ENCODE measurements at regions not wholly inside any gene's neighbourhood (a gene's known extent, or its start where the extent isn't known, plus 50 kb on each side); places are given as distances from the start of the nearest gene placed in this dataset.

GRCh38 chr20:48049641-48050040, 264.4 kb upstream of the SULF2 start:
- intact Hi-C loops (cut with DNase I) = no loop called here
- TF ChIP-seq, protein P1, sequence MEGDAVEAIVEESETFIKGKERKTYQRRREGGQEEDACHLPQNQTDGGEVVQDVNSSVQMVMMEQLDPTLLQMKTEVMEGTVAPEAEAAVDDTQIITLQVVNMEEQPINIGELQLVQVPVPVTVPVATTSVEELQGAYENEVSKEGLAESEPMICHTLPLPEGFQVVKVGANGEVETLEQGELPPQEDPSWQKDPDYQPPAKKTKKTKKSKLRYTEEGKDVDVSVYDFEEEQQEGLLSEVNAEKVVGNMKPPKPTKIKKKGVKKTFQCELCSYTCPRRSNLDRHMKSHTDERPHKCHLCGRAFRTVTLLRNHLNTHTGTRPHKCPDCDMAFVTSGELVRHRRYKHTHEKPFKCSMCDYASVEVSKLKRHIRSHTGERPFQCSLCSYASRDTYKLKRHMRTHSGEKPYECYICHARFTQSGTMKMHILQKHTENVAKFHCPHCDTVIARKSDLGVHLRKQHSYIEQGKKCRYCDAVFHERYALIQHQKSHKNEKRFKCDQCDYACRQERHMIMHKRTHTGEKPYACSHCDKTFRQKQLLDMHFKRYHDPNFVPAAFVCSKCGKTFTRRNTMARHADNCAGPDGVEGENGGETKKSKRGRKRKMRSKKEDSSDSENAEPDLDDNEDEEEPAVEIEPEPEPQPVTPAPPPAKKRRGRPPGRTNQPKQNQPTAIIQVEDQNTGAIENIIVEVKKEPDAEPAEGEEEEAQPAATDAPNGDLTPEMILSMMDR (IDR thresholded peaks at IDR 0.05; ENCODE audit: borderline replicate concordance, extremely low read depth, insufficient read depth) = no peak
- Histone ChIP-seq H3K9me3 (ENCODE audit: control insufficient read depth in 2 of 3, insufficient read depth in 1 of 3, low read length in 3 of 3) (no peaks in the 10 kb centered on the region), H3K4me1 (ENCODE audit: control insufficient read depth in 2 of 3, insufficient read depth in 2 of 3, low read depth in 1 of 3, low read length in 3 of 3) (no peaks in the 10 kb centered on the region), H3K9ac (ENCODE audit: low read length in 3 of 3) (no peak overlapping the region), H3K27ac (ENCODE audit: low read depth in 2 of 2, low read length in 2 of 2) (no peak overlapping the region), H3K4me3 (ENCODE audit: low read length in 3 of 3) (no peak overlapping the region), H3K27me3 (ENCODE audit: control insufficient read depth, insufficient read depth, low read length) (no peaks in the 10 kb centered on the region), H3K36me3 (ENCODE audit: control insufficient read depth in 2 of 3, insufficient read depth in 3 of 3, low read length in 3 of 3) (no peaks in the 10 kb centered on the region)
- no peak for FAIRE-seq
- DNase-seq = peak in 2 of 5 donors; percentile 34 to 62

DNA sequence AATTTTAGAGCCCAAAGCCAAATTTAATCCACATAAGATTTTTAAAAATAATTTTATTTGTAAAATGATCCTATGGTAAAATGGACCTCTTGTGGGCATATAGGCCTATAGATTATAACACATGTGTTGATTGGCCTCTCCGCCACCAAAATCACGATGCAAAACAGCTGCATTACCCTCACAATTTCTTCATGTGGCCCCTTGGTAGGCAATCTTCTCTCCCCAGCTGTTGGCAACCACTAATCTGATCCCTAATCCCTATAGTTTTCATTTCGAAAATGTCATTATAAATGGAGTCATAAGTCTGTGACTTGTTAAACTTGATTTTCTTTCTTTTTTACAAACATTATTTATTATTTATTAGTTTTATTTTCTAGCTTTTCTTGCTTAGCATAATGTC, 263.9 kb upstream of the SULF2 start:
- FAIRE-seq = no peak
- TF ChIP-seq, protein P1 (IDR thresholded peaks at IDR 0.05; ENCODE audit: borderline replicate concordance, extremely low read depth, insufficient read depth) = no peak

GRCh38 chr20:48047447-48047846, 262.2 kb upstream of the SULF2 start:
- no peaks in the 10 kb centered on the region for H3K27me3 ChIP-seq (ENCODE audit: control insufficient read depth, insufficient read depth, low read length)
- no peak overlapping the region for H3K9ac ChIP-seq (ENCODE audit: low read length in 3 of 3)
- no peak overlapping the region for H3K27ac ChIP-seq (ENCODE audit: low read depth in 2 of 2, low read length in 2 of 2)
- no peaks in the 10 kb centered on the region for H3K4me1 ChIP-seq (ENCODE audit: control insufficient read depth in 2 of 3, insufficient read depth in 2 of 3, low read depth in 1 of 3, low read length in 3 of 3)
- H3K9me3 ChIP-seq (ENCODE audit: control insufficient read depth in 2 of 3, insufficient read depth in 1 of 3, low read length in 3 of 3) = no peaks in the 10 kb centered on the region
- TF ChIP-seq, protein P1 (IDR thresholded peaks at IDR 0.05; ENCODE audit: borderline replicate concordance, extremely low read depth, insufficient read depth) = no peak
- H3K36me3 ChIP-seq (ENCODE audit: control insufficient read depth in 2 of 3, insufficient read depth in 3 of 3, low read length in 3 of 3) = no peaks in the 10 kb centered on the region
- FAIRE-seq = no peak
- DNase-seq = no peak
- intact Hi-C loops (cut with DNase I) = no loop called here
- no peak overlapping the region for H3K4me3 ChIP-seq (ENCODE audit: low read length in 3 of 3)

More for the DNA sequence above, 263.9 kb upstream of the SULF2 start:
- no peak overlapping the region for H3K4me3 ChIP-seq (ENCODE audit: low read length in 3 of 3)
- H3K9me3 ChIP-seq (ENCODE audit: control insufficient read depth in 2 of 3, insufficient read depth in 1 of 3, low read length in 3 of 3) = no peaks in the 10 kb centered on the region
- no peaks in the 10 kb centered on the region for H3K27me3 ChIP-seq (ENCODE audit: control insufficient read depth, insufficient read depth, low read length)
- no peak overlapping the region for H3K9ac ChIP-seq (ENCODE audit: low read length in 3 of 3)
- H3K4me1 ChIP-seq (ENCODE audit: control insufficient read depth in 2 of 3, insufficient read depth in 2 of 3, low read depth in 1 of 3, low read length in 3 of 3) = no peaks in the 10 kb centered on the region
- H3K36me3 ChIP-seq (ENCODE audit: control insufficient read depth in 2 of 3, insufficient read depth in 3 of 3, low read length in 3 of 3) = no peaks in the 10 kb centered on the region
- no peak for DNase-seq
- intact Hi-C loops (cut with DNase I) = no loop called here
- no peak overlapping the region for H3K27ac ChIP-seq (ENCODE audit: low read depth in 2 of 2, low read length in 2 of 2)

GRCh38 chr20:48042628-48043027, 257.3 kb upstream of the SULF2 start:
- intact Hi-C loops (cut with DNase I) = no loop called here
- Histone ChIP-seq H3K4me3 (ENCODE audit: low read length in 3 of 3) (no peak overlapping the region), H3K9me3 (ENCODE audit: control insufficient read depth in 2 of 3, insufficient read depth in 1 of 3, low read length in 3 of 3) (no peaks in the 10 kb centered on the region), H3K4me1 (ENCODE audit: control insufficient read depth in 2 of 3, insufficient read depth in 2 of 3, low read depth in 1 of 3, low read length in 3 of 3) (no peaks in the 10 kb centered on the region), H3K27ac (ENCODE audit: low read depth in 2 of 2, low read length in 2 of 2) (no peak overlapping the region), H3K9ac (ENCODE audit: low read length in 3 of 3) (no peak overlapping the region), H3K36me3 (ENCODE audit: control insufficient read depth in 2 of 3, insufficient read depth in 3 of 3, low read length in 3 of 3) (no peaks in the 10 kb centered on the region), H3K27me3 (ENCODE audit: control insufficient read depth, insufficient read depth, low read length) (no peaks in the 10 kb centered on the region)
- DNase-seq (no peak), FAIRE-seq (no peak)
- TF ChIP-seq, protein P1 (IDR thresholded peaks at IDR 0.05; ENCODE audit: borderline replicate concordance, extremely low read depth, insufficient read depth) = no peak
